ENCODE measurements at regions not wholly inside any gene's neighbourhood (a gene's known extent, or its start where the extent isn't known, plus 50 kb on each side); places are given as distances from the start of the nearest gene placed in this dataset.

DNA sequence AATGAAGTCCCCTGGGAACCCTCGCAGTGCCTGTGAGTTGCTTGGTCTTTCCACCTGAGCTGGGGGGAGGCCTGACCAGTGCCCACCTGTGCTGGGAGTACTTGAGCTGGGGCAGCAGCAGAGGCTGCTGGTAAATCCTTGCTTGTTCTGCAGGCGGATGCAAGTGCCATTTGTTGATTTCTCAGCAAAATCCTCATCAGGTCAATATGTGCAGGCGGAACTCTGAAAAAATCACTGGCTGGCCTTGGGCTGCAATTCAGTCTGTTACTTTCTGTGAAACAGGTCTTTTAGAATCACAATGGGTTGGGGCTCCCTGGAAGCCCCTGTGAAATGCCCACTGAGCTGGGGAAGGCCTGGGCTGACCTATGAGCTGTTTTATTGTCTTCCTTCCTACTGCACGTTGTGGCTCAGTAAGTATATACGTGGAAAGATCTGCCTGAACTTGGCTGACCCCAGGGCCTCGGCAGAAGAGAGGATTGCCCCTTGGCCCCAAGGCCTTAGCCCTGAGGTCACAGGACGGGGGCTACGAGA is 182.0 kb upstream of the RGMA start:
- DNase-seq (ENCODE audit: low read depth), result no peak

DNA sequence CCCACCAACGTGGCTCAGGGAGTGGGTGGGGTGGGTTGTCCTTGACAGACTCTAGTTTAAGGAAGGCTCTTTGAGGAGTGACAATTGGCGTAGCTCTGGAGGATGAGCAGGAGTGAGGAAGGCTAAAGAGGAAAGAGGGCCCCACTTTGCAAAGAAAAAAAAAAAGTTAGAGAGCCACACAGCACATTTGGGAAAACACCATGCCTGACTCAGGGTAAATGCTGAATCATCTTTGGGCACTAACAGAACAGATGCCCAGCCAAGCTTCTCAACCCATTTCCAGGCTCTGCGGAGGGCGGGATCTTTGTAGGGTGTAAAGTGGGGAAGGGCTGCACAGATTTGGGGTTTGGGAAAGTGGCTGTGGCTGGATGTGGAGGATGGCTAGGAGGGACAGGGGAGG is 179.1 kb upstream of the RGMA start:
- no peak for DNase-seq (ENCODE audit: low read depth)

DNA sequence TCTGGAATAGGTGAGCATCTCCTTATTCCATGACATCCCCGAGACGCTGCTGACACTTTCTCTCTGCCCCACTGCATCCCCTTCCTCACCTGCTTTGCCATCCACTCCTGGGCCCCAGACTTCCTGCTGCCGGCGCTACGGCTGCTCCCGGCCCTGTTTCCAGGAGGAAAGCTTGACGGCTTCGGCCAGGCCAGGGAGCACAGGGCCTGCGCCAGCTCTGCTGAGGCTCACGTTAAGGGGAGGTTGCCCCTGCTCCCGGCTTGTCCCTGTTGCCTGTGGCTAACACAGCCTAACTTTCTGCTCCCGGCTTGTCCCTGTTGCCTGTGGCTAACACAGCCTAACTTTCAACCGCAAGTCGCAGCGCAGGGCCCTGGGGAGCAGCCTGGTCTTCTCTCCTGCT is 177.3 kb upstream of the RGMA start:
- no peak for DNase-seq (ENCODE audit: low read depth)

GRCh38 chr15:93265111-93265556 is 176.1 kb upstream of the RGMA start:
- no peak for DNase-seq (ENCODE audit: low read depth)

GRCh38 chr15:93261845-93262244 is 172.8 kb upstream of the RGMA start:
- DNase-seq (ENCODE audit: low read depth), result no peak

- no peak for DNase-seq (ENCODE audit: low read depth)
Observed at GRCh38 chr15:93257920-93258319, 168.9 kb upstream of the RGMA start.

DNA sequence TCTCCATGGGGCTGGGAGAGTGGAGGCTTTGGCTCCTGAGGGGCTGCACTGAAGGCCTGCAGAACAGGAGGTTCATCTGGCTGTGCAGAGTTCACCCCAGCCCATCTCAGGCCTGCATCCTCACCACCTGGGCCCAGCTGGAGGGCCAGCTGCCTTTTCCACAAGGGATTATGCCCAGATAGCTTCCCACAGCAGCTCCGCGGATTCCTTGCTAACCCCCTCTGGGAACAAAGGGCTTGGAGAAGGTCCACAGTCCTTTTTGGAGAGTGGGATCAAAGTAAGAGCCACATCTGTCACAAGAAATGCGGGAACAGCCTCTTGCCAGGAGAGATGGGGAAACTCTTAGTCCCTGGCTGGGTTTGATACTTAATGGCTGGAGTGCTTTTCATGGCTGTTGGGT is 164.7 kb upstream of the RGMA start:
- DNase-seq (ENCODE audit: low read depth), result no peak

GRCh38 chr15:93252780-93253179 is 163.8 kb upstream of the RGMA start:
- no peak for DNase-seq (ENCODE audit: low read depth)

DNA sequence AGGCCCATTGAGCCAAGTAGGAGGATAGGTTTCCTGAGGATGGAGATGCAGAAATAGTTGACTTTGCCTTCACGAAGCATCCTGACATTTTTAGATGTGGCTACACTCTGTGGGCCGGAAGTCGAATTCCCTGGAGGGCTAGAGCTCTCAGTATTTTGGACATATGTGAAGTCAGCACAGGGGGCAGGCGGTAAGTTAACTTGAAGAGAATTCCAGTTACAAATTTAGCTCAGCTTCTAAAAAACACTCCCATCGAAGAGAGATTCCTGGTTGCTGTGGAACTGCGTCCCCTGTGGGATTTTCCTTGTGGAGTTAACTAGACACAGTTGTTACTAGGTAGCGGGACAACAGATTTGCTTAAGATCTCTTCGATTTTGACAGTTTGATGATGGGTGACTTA is 161.9 kb upstream of the RGMA start:
- DNase-seq (ENCODE audit: low read depth), result no peak

DNA sequence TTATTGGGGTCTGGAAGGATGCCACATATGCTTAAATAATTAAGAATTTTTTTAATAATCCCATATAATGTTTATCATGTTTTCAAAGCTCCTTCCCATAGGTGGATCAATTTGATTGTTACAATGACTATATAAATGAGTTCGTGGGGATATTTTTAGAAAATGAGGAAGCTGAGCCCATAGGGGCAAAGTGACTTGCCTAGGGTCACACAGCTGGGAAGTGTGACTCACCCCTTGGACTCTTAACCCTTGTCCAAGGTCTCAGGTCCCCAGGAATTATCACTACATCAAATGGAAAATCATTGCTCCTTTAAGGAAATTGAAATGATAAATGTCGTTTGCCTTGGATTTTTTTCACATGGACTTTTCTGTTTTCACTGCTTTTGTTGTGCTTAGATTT is 161.2 kb upstream of the RGMA start:
- DNase-seq (ENCODE audit: low read depth), result no peak

- no peak for DNase-seq (ENCODE audit: low read depth)
Observed at GRCh38 chr15:93249623-93250022, 160.6 kb upstream of the RGMA start.

- DNase-seq (ENCODE audit: low read depth), result no peak
Observed at GRCh38 chr15:93247466-93248121, 158.6 kb upstream of the RGMA start.

- DNase-seq (ENCODE audit: low read depth), result no peak
Observed at GRCh38 chr15:93246266-93247242, 157.5 kb upstream of the RGMA start.

GRCh38 chr15:93245661-93246042 is 156.6 kb upstream of the RGMA start:
- DNase-seq (ENCODE audit: low read depth), result no peak

DNA sequence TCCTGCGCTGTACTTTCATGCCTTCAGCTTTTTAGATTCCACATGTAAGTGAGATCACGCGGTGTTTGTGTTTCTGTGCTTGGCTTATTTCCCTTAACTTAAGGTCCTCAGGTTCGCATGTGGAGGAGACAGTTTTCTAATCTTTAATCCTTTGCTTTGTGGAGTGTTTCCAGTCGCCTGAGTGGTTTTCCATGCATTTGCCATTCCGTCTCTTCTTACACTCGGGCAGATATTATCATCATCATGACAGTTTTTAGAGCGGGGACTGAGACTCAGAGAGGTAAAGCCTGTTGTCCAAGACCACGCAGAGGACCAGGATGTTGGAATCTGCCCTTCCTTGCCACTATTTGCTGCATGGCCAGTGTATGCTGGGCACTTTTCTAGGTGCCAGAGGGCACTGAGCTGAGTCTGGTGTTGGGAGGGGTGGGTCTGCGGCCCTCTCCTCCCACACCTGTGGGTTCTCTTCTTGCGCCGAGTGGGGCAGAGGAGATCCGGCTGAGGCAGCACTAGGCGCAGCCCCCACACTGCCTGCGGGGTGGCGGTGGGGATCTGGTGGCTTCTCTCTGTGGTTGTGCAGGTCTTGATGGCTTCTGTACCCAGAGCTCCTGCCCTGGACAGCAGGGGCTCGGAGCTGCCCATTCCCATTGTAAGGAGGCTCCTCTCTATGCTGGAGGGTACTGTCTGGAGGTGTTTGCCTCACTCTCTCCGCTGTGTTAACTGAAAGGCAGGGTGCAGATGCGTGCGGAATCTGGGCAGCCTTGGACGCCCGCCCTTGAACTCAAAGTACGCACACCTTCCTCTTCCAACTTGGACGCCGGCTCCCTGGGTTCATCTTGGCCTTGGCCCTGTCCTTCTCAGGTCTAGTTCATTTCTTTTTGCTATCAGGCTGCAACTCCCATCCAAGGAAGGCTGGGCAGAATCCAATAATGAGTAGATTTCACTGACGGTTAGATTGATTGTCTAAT is 156.0 kb upstream of the RGMA start:
- DNase-seq (ENCODE audit: low read depth), result no peak

DNA sequence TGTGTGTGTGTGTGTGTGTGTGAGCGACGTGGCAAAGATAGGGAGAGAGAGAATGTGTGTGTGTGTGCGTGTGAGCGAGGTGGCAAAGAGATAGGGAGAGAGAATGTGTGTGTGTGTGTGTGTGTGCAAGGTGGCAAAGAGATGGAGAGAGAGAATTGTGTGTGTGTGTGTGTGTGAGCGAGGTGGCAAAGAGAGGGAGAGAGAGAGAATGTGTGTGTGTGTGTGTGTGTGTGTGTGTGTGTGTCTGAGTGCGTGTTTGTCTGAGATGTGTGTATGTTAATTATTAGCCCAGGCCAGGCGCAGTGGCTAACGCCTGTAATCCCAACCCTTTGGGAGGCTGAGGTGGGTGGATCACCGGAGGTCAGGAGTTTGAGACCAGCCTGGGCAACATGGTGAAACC is 154.6 kb upstream of the RGMA start:
- no peak for DNase-seq (ENCODE audit: low read depth)

DNA sequence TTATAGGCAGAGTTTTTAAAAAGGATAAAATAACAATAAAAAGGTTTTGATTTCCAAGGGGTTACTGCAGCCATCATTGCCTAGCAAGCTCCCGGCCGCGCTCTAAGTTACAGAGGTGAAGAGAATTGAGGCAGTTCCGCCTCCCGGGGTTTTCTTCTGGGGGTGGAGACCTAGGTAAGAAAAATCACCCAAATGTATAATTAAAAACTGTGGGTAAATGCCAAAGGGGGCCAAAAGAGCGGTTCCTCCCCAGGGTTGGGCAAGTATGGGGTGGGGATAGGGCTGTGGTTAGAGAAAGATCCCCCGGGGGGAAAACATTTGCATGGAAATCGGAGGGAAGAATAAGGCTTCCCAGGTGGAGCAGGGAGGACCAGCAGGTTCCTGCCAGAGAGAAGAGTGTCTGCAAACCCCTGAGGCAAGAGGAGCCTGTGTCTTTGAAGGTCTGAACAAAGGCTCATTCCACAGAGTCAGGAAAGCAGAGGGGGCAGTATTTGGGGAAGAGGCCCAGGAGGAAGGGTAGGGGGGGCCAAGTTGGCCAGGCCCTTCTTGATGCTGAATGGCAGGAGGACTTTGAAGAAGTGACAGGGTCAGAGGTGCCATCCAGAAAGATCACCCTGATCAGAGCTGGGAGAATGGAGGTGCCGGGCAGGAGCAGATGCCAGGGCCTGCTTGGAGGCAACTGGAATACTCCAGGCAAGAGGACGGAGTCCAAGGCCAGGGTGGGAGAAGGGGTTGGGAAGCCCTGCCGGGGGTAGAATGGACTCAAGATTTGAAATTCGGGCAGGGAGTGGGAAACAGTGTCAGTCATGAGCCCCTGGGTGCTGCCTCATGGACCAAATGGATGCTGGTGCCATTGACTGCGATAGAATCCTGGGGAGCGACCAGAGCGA is 152.9 kb upstream of the RGMA start:
- DNase-seq (ENCODE audit: low read depth), result no peak

DNA sequence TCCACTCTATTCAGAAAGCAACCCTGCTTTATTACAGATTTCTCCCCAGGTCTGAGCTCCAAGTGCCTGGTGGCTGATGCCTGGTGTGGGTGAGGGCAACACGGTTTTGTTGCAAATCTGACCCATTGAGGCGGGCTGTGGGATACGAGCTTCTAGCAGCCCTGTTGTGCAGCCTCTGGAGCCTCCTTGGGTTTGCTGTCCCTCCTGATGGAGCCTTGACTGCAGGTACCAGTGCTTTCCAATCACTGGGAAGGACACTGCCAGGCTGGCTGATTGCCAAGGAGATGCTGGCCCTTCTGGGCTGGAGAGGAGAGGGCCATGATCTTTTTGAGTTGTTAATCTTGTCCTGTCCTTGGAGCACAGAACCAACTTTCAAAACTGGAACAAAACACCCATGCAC is 151.0 kb upstream of the RGMA start:
- no peak for DNase-seq (ENCODE audit: low read depth)

DNA sequence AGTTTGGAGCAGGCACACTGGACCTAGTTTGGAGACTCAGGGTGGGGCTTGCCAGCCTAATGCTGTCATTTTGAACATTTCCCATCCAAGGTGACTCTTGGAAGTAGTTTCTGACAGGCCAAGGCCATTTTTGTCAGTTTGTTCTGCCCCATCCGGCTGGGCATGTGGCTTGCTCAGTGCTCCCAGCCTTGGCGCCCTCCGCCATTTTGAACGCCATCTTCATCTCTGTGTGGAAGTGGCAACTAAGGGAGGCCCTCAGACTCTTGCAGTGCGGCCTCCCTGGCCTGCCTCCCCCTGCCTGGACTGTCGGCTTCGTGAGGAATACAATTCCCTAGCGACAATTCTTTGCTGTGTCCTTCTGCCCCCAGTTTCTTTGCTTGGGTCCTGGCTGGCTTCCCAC is 150.6 kb upstream of the RGMA start:
- DNase-seq (ENCODE audit: low read depth), result no peak

DNA sequence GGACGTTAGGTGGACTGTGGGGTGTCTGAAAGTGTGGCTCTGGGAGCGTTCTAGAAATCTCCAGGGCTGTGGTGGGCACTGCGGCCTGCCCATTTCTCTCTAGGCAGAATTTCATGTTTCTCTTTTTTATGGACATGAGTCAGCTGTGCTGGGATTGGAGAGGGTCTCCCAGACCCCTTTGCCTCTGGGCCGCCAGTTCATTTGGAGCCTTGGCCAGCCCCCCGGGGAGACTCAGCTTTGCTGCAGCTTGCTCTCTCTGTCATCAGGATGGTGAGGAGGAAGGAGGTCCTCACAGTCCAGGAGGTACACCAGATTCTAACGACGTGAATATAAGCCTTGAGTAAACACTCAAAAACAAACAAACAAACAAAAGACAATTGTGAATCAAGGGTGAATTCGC is 149.6 kb upstream of the RGMA start:
- no peak for DNase-seq (ENCODE audit: low read depth)

All from CMK (cell line).